Fibroblast of lung (primary cell): ENCODE measurements at regions not wholly inside any gene's neighbourhood (a gene's known extent, or its start where the extent isn't known, plus 50 kb on each side); places are given as distances from the start of the nearest gene placed in this dataset.

Source experiments
- CTCF ChIP-seq, 2 donors: IDR thresholded peaks in 1 of 2; conservative IDR thresholded peaks in 1 of 2; 1 replicate in 1 of 2; 2 replicates in 1 of 2; pipeline ENCODE4 v1.5.1; 2011 to 2012; ENCODE audit warnings: low read length in 2 of 2, control low read depth in 1 of 2, inconsistent platforms in 1 of 2, low read depth in 1 of 2, mild to moderate bottlenecking in 1 of 2
- EZH2 ChIP-seq: IDR thresholded peaks from 2 replicates; pipeline ENCODE4 v1.5.1; 2012; ENCODE audit warnings: low read length, control low read depth, mild to moderate bottlenecking; ENCODE audit errors: missing control alignments

GRCh38 chr5:148880696-148881095, 54.3 kb downstream of the ADRB2 start:
- TF ChIP-seq CTCF (conservative IDR thresholded peaks at IDR 0.05 in 1 of 2, IDR thresholded peaks at IDR 0.05 in 1 of 2; ENCODE audit: low read depth in 1 of 2, low read length in 2 of 2) (no peak), EZH2 (no peak)
